ENCODE measurements at regions not wholly inside any gene's neighbourhood (a gene's known extent, or its start where the extent isn't known, plus 50 kb on each side); places are given as distances from the start of the nearest gene placed in this dataset.

DNA sequence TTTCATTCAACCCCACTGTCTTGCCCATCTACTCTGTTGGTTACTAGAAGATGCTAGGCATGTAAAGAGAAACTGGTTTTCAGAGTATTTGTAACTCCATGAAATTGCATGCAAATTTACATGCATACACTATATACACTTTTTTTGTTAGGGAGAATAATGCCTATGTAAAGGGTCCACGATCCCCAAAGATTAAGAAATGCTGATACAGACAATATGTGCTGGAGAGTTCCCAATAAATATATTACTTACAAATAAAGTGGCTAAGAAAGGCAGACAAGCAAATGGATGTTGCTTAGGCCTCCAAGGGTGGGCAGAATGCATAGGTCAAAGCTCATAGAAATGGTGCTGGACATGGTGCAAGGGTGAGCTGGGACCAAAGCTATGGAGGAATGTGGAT lies 109.6 kb upstream of the NHSL1 start:
- DNase-seq (ENCODE audit: low spot score): no peak

GRCh38 chr6:138609801-138610430 lies 110.6 kb upstream of the NHSL1 start:
- no peak for DNase-seq (ENCODE audit: low spot score)

DNA sequence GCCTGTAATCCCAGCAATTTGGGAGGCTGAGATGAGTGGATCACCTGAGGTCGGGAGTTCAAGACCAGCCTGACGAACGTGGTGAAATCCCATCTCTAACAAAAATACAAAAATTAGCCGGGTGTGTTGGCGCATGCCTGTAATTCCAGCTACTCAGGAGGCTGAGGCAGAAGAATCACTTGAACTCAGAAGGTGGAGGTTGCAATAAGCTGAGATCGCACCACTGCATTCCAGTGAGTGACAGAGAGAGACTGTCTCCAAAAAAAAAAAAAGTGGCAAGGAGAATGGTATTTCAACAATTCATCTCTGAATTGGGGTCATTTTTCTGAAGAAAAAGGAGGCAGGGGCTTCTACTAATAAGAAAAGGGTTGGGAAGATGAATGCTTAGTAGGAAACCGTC lies 111.5 kb upstream of the NHSL1 start:
- no peak for DNase-seq (ENCODE audit: low spot score)

DNA sequence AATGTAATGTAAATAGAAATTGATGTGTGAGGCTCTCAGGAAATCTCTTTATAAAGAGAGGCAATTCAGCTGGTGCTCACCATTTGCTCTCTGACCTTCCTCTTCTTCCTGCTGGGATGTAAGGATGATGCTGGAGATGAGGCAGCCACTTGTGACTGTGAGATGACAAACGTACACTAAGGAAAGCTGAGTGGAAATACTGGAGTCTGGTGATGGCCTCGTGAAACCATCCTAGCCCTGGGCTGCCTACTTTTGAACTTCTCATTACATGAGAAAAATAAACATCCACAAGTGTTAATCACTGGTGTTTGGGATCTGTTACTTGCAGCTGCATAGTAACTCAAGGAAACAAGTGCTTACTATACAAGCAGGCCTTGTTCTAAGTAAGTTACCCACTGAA lies 114.9 kb upstream of the NHSL1 start:
- no peak for DNase-seq (ENCODE audit: low spot score)

DNA sequence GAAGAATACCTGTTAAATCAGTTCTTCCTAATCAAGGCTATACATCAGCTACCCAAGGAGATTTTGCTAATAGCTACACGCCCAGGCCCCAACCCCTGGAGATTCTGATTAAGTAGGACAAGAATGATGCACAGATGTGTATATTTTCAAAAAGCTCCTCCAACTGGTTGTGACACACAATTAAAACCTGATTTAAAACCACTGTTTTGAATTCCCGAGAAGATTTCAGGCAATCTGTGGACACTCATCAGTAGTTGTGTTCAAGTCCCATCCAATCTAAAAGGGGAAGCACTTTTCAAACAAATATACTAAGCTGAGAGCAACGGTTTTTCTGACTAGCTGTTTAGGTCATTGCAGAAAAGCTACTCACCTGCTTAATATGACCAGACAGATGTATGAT lies 118.9 kb upstream of the NHSL1 start:
- no peak for DNase-seq (ENCODE audit: low spot score)

DNA sequence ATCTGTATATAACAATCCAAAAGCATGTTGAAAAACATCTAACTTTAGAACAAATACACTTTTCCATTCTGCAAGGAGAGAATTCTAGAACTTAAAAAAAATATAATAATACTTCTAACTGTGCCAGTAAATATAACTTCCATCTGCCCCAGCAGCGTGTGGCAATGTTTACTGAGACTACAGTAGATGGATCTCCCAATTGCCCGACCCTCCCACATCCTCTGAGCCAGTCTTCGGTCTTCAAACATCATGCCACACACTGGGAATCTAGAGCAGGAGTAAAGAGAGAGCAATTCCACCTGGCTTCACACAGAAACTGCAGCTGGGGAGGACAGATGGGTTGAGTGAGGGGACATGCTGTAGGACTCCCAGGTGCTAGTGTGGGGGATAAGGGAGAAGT lies 121.3 kb upstream of the NHSL1 start:
- no peak for DNase-seq (ENCODE audit: low spot score)

DNA sequence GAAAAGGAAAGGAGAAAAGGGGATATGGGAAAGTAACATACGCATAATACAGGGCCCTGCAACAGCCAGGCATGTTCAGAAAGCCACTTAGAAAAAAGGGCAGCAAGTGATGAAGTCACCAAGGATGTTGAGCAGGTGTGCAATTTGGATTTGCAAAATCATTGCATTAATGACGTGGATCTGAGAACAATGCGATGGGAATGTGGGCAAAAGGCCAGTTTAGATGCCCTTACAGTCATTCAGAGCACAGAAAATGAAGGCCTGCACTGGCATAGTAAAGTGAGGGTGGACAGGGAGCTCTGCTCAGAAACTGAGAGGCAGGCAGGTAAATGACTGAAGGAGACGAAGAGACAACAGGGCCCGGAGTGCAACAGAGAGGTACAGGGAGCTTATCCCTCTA lies 123.7 kb upstream of the NHSL1 start:
- DNase-seq (ENCODE audit: low spot score): no peak

DNA sequence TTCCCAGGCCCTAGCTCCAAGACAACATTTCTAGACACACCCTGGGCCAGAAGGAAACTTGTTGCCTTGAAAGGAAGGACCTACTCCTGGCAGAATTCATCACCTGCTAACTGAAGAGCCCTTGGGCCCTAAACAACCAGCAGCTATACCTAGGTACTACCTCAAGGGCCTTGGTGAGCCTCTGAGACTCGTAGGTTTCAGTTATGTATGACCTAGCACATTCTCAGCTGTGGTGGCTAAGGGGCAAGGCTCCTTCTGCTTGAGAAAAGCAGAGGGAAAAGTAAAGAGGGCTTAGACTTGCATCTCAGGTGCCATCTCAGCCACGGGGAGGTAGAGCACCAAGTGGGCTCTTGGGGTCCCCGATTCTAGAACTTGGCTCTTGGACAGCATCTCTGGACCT lies 132.3 kb upstream of the NHSL1 start:
- DNase-seq (ENCODE audit: low spot score): no peak

DNA sequence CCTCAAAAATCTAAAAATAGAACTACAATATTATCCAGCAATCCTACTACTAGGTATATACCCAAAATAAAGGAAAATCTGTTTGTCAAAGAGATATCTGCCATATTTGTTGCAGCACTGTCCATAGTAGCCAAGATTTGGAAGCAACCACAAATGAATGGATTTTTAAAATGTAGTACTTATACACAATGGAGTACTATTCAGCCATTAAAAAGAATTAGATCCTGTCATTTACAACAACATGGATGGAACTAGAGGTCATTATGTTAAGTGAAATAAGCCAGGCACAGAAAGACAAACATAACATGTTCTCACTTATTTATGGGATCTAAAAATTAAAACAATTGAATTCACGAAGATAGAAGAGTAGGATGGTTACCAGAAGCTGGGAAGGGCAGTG lies 135.7 kb upstream of the CCDC28A start:
- no peak for DNase-seq (ENCODE audit: low spot score)

DNA sequence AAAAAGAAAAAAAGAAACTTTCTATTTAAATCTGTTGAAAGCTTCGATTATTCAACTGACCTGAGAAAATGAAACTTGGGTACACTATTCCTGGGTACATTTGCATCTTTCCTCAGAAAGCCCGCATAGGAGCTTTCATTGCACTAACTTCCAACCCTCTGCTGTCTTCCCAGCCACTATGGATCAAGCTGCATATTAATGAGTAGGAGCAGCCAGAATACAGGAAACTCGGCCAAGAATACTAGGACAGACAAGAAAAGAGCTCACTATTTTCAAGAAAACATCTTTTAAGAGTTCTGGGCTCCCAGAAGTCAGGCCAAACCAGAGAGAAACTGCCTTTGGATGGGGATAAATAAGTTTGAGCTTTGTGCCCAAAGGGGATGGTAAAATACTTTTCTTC lies 135.0 kb upstream of the CCDC28A start:
- no peak for DNase-seq (ENCODE audit: low spot score)

DNA sequence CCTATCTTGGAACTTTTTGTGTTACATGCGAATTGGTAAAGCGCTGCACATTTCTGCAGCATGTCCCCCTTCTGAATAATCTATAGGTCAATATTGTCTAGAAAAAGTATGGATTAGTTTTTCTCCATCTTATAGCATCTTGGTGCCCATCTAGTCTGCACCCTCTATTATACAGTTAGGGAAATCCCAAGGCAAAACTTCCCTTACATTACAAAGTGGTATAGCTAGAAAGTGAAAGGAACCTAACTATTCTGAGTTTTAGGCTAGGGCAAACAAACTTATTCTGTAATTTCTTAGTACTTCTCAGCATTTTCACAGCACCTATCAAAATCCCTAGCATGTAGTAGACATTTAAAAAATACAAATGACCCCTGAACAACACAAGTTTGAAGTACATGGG lies 133.5 kb upstream of the CCDC28A start:
- DNase-seq (ENCODE audit: low spot score): no peak

GRCh38 chr6:138643210-138643609 lies 130.4 kb upstream of the CCDC28A start:
- no peak for DNase-seq (ENCODE audit: low spot score)

- no peak for DNase-seq (ENCODE audit: low spot score)
Observed at GRCh38 chr6:138645976-138646640, 127.5 kb upstream of the CCDC28A start.

GRCh38 chr6:138647006-138647405 lies 126.6 kb upstream of the CCDC28A start:
- DNase-seq (ENCODE audit: low spot score): peak; percentile 31

- DNase-seq (ENCODE audit: low spot score): no peak
Observed at GRCh38 chr6:138648127-138648526, 125.4 kb upstream of the CCDC28A start.

DNA sequence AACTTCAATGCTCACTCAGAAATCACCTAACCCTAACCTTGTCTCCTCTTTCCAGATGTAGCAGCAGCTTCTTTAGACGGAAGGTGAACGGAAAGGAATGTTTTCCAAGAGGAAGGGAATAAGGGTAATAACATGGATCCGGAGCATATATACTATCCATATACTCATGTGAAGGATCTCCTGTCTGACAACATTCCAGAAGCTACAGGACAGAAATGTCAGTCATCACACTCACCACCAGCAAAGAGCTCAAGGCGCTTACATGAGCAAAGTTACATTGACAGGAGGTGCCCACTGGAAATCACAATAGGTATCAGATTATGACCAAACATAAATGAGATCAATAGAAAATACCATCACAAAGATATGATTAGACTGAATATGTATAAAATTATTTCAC lies 122.1 kb upstream of the CCDC28A start:
- DNase-seq (ENCODE audit: low spot score): no peak

DNA sequence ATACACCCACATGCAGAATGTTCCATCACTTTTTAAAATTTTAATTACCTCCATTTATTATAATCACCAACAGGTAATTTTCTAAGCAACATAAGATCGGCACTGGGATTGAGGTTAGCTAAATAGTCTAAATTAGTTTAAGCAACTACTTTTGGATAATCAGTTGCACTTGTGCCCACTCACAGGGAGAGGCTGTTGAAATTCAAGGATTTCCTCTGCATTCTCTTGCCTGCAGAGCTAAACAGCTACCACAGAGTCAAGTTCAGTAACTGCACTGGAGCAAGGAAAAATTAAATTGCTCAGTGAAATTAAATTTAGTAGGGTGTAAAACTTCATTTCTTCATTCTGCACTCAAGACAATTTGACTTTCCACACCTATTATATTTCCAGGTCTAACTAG lies 120.7 kb upstream of the CCDC28A start:
- no peak for DNase-seq (ENCODE audit: low spot score)

- no peak for DNase-seq (ENCODE audit: low spot score)
Observed at GRCh38 chr6:138653435-138653834, 120.1 kb upstream of the CCDC28A start.

- DNase-seq (ENCODE audit: low spot score): peak; percentile 60
Observed at GRCh38 chr6:138654715-138655634, 118.6 kb upstream of the CCDC28A start.

DNA sequence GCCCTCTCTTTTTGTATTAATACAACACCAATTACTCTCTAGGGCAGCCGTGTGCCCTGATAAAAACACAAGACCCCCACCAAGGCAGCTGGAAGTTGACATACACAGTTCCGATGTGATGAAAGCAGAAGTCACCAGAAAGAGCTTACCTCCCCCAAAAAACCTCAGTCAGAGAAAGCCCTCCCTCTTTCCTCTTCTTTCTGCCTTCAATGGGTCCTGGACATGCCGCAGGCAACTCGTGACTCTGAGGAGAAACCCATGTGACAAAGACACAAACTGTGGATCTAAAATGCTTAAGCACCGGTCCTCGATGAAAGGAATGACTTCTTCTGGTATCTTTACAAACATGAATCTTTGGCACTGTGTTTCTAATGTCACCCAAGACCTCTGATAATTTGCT lies 117.7 kb upstream of the CCDC28A start:
- no peak for DNase-seq (ENCODE audit: low spot score)

DNA sequence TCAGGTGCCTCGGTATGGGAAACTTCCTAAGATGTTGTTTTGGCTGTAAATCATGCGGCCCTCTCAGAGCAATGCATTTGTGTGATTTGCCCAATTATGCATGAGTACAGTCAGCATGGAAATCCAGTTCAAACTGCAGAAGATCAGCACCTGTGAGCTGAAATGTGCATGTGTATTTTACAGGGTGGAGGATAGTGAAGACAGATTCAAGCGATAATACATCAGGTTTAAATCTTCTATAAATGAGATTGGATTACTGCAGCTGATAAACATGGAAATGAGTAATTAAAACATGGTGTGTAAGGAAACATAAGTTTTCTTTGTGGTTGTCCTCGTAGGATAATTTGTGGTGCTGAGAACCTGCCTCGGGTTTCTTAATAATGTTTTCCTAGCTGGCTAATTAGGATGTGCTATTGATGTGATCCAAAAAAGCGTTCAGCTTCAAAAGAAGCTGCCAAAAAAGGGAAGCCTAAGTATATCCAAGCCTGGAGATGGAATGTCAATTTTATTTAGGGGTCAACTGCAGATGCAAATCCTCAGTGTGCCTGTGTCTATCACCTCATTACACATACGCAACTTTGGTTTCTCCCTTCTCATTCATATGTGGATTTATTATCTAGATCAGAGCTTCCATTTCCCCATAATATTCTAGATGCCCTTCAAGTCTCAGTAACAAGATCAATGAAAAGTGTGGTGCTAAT lies 117.1 kb upstream of the CCDC28A start:
- no peak for DNase-seq (ENCODE audit: low spot score)

- DNase-seq (ENCODE audit: low spot score): no peak
Observed at GRCh38 chr6:138657065-138657425, 116.5 kb upstream of the CCDC28A start.

DNA sequence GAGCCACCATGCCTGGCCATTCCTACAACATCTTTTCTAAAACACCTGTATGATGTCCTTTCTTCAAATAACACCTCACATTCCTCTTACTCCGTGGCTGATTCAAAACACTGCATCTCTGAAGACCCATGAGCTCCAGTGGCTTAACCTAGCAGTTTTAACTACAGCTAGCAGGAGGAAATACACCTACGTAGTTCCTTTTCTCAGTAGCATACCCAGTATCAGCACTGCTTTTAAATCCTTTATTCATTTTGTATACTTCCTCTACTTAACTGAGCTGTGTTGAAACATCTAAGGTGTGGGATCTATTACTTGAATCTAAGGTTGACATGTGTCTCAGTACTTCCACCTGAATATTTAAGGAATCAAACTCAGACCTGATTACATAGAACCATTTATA lies 113.6 kb upstream of the CCDC28A start:
- no peak for DNase-seq (ENCODE audit: low spot score)

Measured in GM03348 (cell line).